ENCODE measurements at regions not wholly inside any gene's neighbourhood (a gene's known extent, or its start where the extent isn't known, plus 50 kb on each side); places are given as distances from the start of the nearest gene placed in this dataset.

DNA sequence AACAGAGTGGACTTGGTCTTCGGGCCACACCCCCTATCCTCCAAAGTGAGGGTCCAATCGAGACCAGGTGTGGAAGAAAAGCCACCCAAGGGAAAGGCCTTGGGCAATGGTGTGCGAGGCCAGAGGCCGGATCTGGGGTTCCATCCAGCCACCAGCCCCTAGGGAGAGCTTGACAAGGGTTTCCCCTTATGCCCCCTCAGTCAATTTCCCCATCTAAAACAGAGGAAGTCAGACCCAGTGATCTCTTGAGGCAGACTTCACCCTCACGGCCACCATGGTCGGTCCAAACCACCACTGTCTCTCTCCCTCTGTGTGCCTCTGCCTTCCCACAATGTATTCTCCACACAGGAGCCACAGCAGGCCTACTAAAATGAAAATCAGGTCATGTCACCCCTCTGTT, 82.9 kb downstream of the C5orf15 start:
- TF ChIP-seq CREB1 (IDR thresholded peaks at IDR 0.05; ENCODE audit: low read depth) (no peak), RAD21 (IDR thresholded peaks at IDR 0.05; ENCODE audit: low read depth) (no peak), EP300 (IDR thresholded peaks at IDR 0.05; ENCODE audit: borderline replicate concordance) (no peak)
- TF ChIP-seq, protein P1, sequence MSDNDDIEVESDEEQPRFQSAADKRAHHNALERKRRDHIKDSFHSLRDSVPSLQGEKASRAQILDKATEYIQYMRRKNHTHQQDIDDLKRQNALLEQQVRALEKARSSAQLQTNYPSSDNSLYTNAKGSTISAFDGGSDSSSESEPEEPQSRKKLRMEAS (IDR thresholded peaks at IDR 0.05) = no peak

DNA sequence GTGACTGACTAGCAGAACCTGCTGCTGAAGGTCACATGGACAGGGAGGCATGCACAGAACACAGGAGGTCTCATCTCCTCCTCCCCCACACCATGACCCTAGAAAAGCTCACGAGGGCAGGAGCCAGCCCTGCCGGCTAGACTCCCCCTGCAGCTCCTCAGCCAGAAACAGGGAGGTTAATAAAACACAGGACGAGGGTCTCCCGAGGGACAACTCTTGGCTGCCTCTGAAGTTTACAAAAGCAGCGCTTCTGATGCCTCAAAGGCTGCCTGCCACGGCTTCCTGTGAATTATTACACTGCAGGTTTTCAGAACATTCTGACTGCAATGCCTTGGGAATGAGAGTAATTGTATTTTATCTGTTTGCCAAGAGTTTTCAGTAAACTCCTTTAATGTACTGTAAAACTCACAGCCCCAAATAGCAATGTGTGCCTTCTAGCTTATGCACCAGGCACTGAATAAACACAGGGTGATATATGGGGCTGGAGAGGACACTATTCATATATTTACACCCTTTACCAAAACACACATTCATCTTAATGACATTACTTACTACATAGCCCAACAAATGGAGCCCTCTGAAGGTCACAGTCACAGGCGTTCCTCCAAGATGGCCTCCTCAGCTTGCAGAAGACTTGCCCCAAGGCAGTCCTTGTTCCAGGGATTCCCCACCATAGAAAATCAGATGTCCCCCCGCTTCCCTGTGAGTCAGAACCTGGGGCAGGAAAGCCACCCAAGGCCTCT, 83.7 kb downstream of the C5orf15 start:
- TF ChIP-seq EP300 (IDR thresholded peaks at IDR 0.05; ENCODE audit: borderline replicate concordance) (no peak), CREB1 (IDR thresholded peaks at IDR 0.05; ENCODE audit: low read depth) (no peak), TAF1 (IDR thresholded peaks at IDR 0.05; ENCODE audit: low read depth) (no peak), FOXM1 (IDR thresholded peaks at IDR 0.05; ENCODE audit: borderline replicate concordance, low read depth) (no peak), TCF12 (IDR thresholded peaks at IDR 0.05; ENCODE audit: low read depth) (no peak), NFIC (IDR thresholded peaks at IDR 0.05) (no peak)
- TF ChIP-seq, protein P1 (IDR thresholded peaks at IDR 0.05) = no peak

DNA sequence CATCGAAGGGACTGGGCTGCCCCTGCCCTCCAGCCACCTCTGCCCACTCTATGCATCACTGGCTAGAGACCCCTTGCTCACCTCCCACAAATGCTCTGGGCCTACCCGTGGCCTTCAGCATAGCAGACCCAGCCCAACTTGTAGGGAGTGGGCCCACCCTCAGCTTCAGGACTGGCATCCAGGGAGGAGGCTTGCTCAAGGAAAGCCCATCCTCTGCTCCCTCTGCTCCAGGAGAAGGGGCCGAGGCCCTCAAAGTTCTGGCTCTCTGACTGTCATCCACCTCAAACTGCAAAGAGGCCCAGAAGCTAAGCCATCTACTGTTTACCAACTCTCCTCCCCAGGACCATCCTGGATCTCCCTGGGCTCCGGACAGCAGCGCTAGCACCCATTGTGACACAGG, 84.5 kb downstream of the C5orf15 start:
- no peak for TF ChIP-seq TAF1 (IDR thresholded peaks at IDR 0.05; ENCODE audit: low read depth)
- no peak for TF ChIP-seq EP300 (IDR thresholded peaks at IDR 0.05; ENCODE audit: borderline replicate concordance)
- no peak for TF ChIP-seq ZBTB7A (IDR thresholded peaks at IDR 0.05; ENCODE audit: low read depth)
- TF ChIP-seq TCF12 (IDR thresholded peaks at IDR 0.05; ENCODE audit: low read depth) = no peak
- TF ChIP-seq, protein P1 (IDR thresholded peaks at IDR 0.05) = no peak
- no peak for TF ChIP-seq RAD21 (IDR thresholded peaks at IDR 0.05; ENCODE audit: low read depth)
- TF ChIP-seq EGR1 (IDR thresholded peaks at IDR 0.05) = no peak
- TF ChIP-seq, protein P2, sequence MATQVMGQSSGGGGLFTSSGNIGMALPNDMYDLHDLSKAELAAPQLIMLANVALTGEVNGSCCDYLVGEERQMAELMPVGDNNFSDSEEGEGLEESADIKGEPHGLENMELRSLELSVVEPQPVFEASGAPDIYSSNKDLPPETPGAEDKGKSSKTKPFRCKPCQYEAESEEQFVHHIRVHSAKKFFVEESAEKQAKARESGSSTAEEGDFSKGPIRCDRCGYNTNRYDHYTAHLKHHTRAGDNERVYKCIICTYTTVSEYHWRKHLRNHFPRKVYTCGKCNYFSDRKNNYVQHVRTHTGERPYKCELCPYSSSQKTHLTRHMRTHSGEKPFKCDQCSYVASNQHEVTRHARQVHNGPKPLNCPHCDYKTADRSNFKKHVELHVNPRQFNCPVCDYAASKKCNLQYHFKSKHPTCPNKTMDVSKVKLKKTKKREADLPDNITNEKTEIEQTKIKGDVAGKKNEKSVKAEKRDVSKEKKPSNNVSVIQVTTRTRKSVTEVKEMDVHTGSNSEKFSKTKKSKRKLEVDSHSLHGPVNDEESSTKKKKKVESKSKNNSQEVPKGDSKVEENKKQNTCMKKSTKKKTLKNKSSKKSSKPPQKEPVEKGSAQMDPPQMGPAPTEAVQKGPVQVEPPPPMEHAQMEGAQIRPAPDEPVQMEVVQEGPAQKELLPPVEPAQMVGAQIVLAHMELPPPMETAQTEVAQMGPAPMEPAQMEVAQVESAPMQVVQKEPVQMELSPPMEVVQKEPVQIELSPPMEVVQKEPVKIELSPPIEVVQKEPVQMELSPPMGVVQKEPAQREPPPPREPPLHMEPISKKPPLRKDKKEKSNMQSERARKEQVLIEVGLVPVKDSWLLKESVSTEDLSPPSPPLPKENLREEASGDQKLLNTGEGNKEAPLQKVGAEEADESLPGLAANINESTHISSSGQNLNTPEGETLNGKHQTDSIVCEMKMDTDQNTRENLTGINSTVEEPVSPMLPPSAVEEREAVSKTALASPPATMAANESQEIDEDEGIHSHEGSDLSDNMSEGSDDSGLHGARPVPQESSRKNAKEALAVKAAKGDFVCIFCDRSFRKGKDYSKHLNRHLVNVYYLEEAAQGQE (IDR thresholded peaks at IDR 0.05; ENCODE audit: low read depth) = no peak

DNA sequence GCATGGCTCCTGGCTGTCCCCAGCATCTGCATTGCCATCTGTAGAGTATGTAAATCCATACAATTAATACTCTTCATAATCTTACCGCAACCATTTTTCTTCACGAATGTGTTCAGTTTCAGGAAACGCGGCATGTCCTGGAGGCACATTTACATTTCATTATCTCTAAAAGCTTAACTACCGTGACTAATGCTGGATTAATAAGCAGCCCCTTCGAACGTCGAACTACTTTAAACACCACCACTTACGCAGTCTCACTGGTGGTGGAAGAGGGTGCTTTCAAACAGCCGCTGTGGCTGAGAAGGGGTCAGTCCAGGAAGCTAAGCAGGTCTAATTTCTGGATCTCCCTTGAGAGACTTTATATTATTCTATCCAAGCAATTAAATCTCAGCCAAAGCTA, 85.6 kb downstream of the C5orf15 start:
- TF ChIP-seq TAF1 (IDR thresholded peaks at IDR 0.05; ENCODE audit: low read depth) (no peak), TEAD4 (IDR thresholded peaks at IDR 0.05) (no peak), EGR1 (IDR thresholded peaks at IDR 0.05) (no peak), TCF12 (IDR thresholded peaks at IDR 0.05; ENCODE audit: low read depth) (no peak), FOXM1 (IDR thresholded peaks at IDR 0.05; ENCODE audit: borderline replicate concordance, low read depth) (no peak), CEBPB (IDR thresholded peaks at IDR 0.05) (no peak), ZBTB7A (IDR thresholded peaks at IDR 0.05; ENCODE audit: low read depth) (no peak), YY1 (IDR thresholded peaks at IDR 0.05; ENCODE audit: low read depth) (no peak), CREB1 (IDR thresholded peaks at IDR 0.05; ENCODE audit: low read depth) (no peak), EP300 (IDR thresholded peaks at IDR 0.05; ENCODE audit: borderline replicate concordance) (no peak), RAD21 (IDR thresholded peaks at IDR 0.05; ENCODE audit: low read depth) (no peak), NFIC (IDR thresholded peaks at IDR 0.05) (no peak)
- TF ChIP-seq, protein P3, sequence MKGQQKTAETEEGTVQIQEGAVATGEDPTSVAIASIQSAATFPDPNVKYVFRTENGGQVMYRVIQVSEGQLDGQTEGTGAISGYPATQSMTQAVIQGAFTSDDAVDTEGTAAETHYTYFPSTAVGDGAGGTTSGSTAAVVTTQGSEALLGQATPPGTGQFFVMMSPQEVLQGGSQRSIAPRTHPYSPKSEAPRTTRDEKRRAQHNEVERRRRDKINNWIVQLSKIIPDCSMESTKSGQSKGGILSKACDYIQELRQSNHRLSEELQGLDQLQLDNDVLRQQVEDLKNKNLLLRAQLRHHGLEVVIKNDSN (IDR thresholded peaks at IDR 0.05) = no peak
- TF ChIP-seq, protein P1 (IDR thresholded peaks at IDR 0.05) = no peak
- TF ChIP-seq, protein P2 (IDR thresholded peaks at IDR 0.05; ENCODE audit: low read depth) = no peak

DNA sequence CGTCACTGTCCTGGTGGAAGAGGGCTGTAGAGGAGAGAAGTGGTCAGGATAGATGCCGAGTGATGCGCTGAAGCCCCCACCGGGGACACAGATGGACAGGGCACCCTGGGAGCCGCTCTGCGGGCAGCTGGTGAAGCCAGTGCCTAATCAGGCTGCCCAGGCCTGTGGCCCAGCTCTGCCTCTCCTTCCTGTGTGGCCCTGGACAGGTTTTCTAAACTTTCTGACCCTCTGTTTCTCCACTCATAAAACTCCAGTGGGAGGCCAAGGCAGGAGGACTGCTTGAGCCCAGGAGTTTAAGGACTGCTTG, 86.1 kb downstream of the C5orf15 start:
- no peak for TF ChIP-seq ZBTB7A (IDR thresholded peaks at IDR 0.05; ENCODE audit: low read depth)
- TF ChIP-seq CEBPB (IDR thresholded peaks at IDR 0.05) = no peak
- no peak for TF ChIP-seq CREB1 (IDR thresholded peaks at IDR 0.05; ENCODE audit: low read depth)
- no peak for TF ChIP-seq TCF12 (IDR thresholded peaks at IDR 0.05; ENCODE audit: low read depth)

DNA sequence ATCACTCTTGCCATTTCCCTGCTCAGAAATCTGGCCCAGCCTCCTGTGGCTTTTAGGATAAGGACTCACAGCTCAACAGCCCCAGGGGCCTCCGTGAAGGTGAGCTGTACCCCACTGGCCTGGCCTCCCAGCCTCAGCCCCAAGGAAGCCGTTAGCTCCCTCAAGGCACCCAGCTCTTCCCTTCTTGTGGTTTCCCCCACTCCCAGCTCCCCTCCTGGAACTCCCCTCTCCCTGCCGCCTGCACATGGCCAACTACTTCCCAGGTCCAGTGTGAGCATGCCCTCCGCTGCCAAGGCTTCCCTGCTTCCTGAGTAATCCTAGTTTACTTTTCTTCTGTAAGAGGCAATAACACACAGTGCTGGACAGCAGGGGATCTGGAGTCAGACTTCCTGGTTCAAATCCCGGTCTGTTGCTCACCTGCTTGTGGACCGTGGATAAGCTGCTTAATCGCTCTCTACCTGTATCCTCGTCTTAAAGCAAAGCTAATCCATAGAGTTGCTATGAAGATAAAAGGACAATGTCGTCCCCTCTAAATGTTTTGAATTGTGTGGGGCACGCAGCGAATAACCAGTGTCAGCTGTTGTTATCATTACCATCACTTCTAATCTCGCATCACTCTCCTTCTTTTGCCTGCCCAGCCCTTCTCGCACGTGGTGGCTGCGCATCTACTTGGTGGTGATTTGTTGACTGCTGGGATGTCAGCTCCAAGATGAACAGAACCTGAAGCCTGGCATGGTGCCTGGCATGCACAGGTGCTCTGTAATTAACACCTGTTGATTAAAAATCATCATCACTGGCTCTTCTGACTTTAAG, 86.6 kb downstream of the C5orf15 start:
- TF ChIP-seq EP300 (IDR thresholded peaks at IDR 0.05; ENCODE audit: borderline replicate concordance) (no peak), ZBTB7A (IDR thresholded peaks at IDR 0.05; ENCODE audit: low read depth) (no peak)
